GM21576 (cell line): ENCODE measurements at regions not wholly inside any gene's neighbourhood (a gene's known extent, or its start where the extent isn't known, plus 50 kb on each side); places are given as distances from the start of the nearest gene placed in this dataset.
A peak's percentile ranks its signal among the peaks of the same experiment; 100 is the strongest.
"Not testable (repeated sequence)": the region's sequence is repeated elsewhere in the genome, so short reads cannot be mapped to it uniquely, and the experiment has no call there.

ENCODE experiments used
- ATAC-seq: cut with Tn5 transposase; IDR thresholded peaks from one replicate; pipeline ENCODE4 v1.9.1; 2021; ENCODE audit warnings: mild to moderate bottlenecking, moderate library complexity; ENCODE audit not compliant: unreplicated experiment

DNA sequence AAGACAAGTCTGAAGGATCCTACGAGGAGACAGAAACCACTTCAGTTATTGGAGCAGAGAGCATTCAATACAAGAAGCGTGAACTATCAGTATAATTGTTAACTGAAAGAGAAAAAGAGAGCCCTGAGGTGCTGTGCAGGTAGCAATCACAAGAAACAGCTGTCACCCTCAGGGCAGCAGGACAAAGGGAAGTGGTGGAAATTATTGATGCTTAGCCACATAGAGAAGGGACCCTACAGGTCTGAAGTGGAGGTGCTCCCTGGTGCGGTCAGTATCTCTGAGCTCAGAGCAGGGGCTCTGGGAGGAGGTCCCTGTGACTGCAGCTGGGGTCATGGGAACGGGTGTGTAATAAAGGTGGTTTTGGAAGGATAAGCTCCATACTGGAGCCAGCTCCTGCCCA lies 97.8 kb upstream of the KLF6 start:
- ATAC-seq, result no peak

DNA sequence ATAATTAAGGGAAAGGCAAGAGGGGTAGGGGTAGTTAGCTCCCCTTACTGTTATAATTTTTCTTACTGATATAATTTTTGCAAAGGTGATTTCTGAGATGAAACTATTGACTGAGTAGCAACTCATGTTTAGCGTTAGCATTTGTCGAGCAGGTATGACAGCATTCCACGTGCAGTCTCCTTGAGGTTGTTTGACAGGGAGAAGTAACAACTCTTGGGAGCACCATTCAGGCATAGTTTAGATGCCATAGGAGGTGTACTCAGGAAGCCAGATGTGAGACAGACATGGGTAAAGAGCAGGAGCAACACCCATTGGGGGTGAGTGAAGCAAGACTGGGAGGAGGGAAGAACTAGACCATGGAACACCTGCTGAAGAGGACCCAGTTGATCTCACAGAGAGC lies 96.6 kb upstream of the KLF6 start:
- ATAC-seq, result no peak

DNA sequence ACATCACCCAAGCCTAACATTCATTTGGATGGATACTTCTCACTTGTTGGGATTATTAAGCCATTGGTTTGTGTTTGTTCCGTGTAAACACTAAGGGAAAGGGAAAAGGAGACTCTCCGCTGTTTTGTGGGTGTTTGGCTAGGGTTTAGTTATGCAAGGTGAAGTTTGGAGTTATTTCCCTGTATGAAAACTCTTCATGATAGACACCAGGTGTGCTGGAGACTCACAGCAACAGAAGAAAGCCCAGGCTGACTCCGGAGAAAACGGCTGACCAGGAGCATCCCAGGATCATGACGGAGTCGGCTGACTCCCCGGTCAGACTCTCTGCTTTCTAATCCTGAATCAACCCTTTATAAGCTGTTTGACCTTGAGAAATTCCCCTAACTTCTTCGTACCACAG lies 94.1 kb upstream of the KLF6 start:
- no peak for ATAC-seq

DNA sequence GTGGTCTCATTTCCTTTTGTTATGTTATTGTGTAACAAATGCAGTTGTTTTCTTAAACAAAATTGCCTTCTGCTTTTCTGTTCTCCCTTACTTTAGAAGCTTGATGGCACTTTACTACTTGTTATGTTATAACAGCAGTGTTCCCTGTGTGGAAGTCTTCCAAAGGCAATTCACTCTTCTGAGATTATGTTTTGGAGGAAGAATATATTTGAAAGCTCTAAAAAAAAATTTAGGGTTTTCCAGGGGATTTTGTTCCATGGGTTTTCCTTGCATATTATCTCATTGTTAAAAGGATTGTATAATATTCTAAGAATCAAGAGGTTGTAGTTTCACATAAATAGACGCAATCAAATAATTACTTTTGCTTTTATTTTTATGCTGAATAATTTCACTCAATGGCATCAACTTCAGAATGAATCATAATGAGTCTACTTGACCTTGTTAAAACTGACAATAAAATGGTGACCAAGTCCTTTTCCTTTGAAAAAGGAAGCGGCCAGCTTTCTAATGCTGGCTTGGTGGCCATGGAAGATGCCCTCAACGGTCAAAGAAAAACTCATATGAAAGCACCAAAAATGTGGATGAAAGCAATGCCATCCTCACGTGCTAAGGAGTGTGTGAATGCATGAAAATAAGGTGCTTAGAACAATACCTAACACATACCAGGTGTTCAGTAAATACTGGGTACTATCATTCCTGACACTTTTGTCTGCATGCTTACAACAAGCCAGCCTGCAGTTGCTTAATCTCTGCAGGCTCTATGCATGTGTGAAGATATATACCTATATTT lies 92.4 kb upstream of the KLF6 start:
- ATAC-seq, result no peak

DNA sequence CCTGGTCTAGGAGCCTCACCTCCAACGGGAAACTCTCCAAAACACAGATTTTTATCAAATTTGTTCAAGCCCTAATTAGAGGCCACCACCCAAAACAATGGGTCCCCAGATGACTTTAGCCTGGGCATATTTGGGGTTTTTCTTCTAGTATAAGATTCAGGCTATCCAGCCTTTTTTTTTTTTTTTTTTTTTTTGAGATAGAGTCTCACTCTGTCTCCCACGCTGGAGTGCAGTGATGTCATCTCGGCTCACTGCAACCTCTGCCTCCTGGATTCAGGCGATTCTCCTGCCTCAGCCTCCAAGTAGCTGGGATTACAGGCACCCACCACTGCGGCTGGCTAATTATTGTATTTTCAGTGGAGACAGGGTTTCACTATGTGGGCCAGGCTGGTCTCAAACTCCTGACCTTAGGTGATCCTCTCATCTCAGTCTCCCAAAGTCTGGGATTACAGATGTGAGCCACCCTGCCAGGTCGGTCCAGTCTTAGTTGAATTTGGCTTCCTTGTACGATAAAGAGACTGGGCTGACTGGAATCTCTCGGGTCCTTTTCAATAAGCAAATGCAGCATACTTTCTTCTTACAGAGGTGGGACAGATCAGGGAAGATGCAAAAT lies 91.4 kb upstream of the KLF6 start:
- ATAC-seq, result no peak

DNA sequence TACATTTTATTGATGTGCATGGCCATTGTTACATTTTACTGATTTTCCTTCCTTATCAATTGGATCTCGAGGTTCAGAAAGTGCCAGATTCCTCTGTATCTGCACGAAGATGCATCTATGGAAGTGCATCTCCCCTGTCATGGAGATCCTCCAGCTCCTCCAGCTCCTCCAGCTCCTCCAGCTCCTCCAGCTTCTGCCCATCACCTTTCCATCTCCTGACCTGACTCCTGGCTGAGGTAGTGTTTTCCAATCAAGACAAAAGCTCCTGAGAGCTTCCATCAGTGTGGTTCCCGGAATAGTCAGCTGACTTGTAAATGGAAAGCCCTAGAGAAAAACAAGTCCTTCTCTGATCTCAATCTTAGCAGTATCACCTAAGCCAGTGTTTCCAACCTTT lies 90.8 kb upstream of the KLF6 start:
- no peak for ATAC-seq

DNA sequence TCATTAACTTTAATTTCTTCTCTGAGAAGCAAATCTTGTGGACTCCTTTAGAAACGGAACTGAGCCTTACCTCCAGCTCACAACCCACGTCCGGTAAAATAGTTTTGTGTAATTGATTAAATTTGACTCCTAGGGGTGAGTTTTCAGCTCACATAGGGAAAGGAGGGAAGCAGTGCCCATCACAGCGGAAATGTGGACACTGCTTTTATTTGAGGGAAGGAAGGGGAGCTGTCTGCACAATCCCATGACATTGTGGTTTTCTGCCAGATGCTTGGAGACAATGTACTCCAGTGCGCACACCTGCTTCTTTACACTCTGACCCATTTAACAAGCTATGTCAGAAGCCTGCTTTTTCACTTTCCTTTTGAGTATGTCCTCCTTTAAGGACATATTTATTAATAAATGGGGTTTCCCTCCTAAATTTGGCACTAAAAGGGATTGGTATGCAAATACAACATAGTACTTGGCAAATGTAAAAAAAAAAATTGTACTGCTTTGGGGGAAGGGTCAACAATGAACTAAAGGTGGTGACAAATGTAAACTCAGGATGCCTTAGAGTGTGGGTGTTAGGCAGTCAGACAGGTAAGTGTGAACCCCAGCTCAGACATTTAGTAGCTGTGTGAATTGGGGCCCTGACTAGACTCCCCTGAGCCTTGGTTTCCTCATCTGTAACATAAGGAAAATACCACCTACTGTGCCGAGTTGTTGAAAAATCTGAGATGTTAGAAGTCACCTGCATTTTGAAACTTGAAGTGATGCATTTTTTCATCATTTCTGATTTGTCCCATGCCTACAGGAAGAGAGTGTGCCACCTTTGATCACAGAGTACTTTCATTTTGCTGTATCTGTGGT lies 90.2 kb upstream of the KLF6 start:
- ATAC-seq, result peak; percentile 67

DNA sequence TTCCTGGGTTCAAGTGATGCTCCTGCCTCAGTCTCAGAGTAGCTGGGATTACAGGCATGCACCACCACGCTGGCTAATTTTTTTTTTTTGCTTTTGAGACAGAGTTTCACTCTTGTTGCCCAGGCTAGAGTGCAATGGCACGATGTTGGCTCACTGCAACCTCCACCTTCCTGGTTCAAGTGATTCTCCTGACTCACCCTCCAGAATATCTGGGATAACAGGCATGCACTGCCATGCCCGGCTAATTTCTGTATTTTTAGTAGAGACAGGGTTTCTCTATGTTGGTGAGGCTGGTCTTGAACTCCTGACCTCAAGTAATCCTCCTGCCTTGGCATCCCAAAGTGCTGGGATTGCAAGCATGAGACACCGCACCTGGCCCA lies 89.6 kb upstream of the KLF6 start:
- ATAC-seq, result not testable (repeated sequence)

DNA sequence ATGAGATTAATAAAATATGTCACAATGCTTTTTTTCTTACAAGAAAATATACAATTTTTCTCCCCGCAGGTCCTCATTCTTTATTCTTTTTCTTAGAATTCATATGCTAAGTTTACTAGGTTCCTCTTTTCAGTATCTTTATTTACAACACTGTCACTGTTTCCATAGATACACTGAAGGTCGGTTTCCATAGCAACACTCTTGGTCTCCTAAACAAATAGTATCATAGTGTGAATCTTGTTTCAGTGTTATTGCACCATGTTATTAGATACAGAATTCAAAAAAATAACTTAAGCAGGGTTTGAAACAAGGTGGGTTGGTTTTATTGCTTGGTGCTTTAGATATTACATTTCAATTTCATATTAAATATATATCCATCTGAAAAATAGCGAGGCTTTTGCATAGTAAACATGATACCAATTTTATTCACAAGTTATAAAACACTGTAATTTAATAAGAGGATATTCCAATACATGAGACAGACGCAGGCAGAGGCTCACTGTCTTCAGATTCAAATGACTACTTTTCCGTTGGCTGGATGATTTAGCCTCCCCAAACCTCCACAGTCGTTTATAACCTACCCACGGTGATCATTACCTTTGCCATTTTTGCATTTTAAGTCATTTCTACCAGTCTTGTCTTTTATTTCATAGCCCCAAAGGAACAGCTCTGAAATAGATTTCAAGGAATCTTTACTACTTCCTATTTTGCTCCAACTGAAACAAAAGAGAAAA lies 88.9 kb upstream of the KLF6 start:
- peak; percentile 61 for ATAC-seq

DNA sequence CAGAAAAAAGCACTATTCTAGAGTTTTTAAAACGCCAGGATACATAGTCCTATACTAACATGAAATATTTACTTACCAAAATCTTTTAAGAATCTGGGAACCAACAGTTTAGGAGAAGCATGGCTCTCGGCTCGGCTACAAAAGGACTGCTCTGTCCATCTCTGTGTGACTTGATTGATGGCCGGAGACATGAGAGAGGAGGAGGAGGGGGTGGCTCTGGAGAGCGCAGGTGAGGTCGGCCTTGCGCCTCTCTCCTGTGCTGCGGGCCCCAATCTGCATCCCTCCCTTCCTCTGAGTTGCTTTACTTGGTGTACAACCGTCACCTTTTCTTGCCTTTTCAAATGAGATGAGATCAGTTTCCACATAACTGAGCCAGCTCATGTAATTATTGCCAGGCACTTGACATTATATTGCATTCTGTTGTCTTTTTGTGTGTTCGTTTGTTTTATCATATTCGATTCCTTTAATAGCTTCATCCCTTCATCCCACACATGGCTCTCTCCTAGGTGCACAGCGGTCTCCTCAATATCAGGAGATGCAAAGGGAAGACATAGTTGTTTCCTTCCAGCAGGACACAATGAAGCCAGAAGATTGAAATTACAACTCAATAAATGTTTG lies 87.8 kb upstream of the KLF6 start:
- ATAC-seq, result no peak

DNA sequence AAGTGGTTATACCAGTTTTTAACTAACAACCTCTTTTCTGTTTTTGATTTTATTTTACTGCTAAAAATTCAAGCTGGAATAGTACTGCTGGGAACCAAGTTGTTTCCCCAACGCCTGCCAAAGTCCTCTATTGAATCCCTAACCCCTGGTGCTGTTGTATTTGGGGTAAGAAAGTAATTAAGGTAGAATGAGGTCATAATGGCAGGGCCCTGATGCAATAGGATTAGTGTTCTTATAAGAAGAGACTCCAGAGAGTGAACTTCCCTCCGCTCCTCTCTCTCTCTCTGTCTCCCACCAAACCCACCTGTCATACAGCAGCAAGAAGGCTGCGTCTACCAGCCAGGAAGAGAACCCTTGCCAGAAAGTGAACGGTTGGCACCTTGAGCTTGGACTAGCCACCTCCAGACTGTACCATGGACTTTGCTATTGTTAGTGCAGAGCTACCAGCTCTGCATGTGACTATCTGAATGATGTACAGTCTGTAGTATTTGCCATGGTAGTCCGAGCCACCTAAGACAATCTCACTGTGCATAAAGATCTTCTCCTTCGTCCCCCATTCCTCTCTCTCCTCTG lies 86.5 kb upstream of the KLF6 start:
- ATAC-seq, result no peak

DNA sequence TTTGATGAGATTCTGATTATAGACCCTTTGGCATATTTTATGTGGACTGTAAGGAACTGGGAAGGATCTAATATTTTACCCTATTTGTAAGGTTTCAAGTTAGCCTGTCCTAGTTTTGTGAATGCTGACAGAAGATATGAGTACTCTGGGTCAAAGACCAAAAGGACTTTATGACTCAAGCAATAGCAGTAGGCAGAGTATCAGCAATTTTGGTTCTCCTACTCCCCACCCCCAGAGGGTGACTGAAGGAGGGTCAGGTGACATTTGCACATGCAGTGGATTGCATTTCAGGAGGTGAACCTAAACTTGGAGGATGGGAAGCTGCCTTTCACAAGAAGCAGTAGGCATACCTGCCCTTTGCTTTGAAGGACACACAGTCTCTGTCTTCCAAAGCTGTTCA lies 84.0 kb upstream of the KLF6 start:
- ATAC-seq, result peak; percentile 27

DNA sequence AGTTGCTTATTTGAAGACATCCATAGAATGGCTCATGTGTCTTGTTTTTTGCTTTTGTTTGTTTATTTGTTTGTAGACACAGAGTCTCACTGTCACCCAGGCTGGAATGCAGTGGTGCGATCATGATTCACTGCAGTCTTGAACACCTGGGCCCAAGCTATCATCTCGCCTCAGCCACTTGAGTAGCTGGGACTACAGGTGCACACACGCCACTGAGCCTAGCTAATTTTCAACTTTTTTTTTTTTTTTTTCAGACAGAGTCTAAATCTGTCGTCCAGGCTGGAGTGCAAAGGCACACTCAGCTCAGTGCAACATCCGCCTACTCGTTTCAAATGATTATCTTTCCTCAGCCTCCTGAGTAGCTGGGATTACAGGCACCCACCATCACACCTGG lies 83.3 kb upstream of the KLF6 start:
- ATAC-seq, result peak; percentile 40

DNA sequence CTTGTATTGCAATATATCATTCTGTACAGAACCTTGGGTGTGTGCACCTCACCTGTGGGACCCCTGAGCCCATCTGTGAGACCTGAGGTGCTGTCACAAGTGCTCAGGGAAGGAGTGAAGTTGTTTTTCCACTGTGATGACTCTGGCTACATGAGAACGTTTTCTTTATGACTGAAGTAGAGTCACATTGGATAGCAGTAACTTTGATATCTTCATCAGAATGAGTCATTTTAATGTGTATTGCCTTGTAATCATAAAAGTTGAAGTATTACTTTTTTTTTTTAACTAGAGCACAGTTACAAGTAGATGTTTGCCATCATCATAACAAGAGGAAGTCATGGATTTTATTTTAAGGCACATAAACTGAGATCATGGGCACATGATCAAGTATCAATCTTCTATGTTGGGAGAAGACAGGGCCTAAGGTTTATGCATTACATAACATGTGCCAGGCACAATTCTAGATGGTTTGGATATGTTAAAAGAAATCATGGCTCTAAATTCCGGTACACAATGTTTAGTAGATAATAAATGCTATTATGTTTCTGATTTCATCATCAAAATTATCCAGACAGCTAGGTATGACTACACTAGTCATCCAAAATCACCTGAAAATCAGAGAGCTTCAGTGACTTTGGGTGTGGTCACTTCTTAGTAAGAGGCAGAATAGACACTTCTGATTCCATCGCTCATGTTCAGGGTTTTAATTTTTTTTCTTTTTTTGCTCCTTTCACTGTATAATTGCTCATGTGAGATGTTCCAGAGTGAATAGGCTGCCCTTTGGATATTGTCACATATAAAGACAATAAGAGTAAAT lies 82.7 kb upstream of the KLF6 start:
- ATAC-seq, result no peak

DNA sequence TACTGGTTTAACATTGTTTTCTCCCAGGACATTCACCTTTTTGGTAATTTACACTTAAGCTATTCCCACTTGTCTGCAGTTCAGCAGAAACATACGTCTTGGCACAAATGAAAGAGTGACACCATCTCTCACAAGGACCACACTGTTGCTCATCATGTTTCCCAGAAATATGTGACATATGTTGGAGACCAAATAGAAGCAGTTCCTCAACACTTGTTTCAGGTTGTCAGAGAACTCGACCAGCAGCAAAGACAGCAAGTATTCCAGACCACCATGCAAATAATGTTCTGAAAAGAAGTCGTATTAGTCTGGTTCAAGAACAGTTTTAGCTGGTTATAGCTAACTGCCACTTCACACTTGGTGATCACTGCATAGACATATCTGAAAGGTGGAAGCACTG lies 81.3 kb upstream of the KLF6 start:
- no peak for ATAC-seq

DNA sequence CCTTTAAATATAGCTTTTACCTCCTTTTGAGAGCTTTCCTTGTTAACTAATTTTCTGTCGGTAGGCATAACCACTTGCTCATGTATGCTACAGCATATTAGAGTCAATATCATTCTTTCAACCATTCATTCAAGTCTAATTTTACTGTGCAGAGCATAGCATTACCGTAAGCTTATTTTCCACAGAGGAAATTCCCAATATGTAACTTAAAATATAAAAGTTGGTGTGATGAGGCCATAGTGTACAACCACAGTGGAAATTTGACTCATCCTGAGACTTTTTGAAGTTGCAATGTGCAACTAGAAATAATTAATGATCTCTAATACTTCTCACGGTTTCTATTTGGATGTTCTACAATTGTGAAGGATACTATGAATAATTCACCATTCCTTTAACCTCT lies 80.6 kb upstream of the KLF6 start:
- no peak for ATAC-seq

DNA sequence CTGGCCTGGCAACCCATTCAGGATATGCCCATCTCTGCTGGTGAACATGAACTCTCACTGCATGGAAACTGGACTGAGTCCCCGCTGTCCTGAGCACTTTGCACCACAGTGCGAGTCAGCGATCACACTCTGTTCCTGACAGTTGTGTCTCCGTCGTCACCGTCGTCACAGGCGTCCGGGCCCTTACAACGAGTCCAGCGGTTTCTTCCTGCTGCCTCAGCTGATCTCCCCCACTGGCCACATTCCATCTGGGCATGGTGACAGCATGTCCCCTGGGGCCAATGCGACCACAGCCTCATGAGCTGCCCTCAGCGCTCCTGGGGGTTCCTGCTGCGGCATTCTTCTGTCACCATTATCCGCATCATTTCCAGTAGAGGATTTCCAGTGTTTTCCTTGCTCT lies 76.8 kb upstream of the KLF6 start:
- ATAC-seq, result no peak

DNA sequence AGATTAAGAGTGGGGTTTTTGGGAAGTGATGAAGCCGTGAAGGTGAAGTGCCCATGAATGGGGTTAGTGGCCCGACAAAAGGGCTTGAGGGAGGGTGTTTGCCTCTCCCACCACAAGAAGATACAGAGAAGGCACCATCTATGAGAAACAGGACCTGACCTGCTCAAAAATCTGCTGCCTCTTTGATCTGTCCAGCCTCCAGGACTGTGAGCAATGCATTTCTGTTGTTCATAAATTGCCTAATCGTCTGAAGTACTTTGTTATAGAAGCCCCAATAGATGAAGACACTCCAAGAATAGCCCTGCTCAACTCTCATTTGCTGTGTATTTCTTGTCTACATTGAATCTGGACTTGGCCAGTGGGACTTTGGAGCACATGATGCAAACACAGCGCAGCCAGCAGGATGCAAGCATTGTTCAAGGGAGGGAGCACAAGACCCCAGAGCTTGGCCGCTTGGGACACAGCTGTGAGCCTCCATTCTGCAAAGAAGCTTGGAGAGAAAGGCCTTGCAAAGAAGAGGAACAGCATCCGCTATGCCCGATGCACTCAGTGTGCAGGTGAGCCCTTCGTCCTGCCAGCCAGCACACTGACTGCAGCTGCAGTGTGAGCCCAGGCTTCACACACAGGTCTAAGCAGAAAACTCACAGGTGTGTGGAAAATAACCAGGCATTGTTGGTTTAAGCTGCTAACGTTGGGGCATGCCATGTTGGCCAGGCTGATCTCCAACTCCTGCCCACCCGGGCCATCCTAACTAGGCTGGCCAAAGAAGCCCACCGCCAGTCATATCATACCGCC lies 73.2 kb upstream of the KLF6 start:
- ATAC-seq, result no peak

DNA sequence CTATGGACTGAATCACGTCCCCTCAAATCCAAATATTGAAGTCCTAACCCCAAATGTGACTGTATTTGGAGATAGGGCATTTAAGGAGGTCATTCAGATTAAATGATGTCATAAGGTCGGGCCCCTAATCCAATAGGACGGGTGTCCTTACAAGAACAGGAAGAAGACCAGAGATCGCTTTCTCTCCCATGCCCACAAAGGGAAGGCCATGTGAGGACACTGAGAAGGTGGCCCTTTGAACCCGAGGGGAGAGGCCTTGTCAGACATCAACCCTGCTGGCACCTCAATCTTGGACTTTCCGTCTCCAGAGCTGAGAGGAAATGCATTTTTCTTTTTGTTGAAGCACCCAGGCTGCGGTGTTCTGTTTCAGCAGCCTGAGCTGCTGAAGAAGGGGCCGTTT lies 72.3 kb upstream of the KLF6 start:
- no peak for ATAC-seq
